LNCaP clone FGC (cell line): ENCODE measurements at regions not wholly inside any gene's neighbourhood (a gene's known extent, or its start where the extent isn't known, plus 50 kb on each side); places are given as distances from the start of the nearest gene placed in this dataset.

Experiments used
- DNase-seq: peaks from one replicate; pipeline ENCODE4 v3.0.0-alpha.2; 2011; ENCODE audit warnings: low read depth
- H3K4me3 ChIP-seq: 2 replicates; pipeline ENCODE4 v1.5.1; 2011; ENCODE audit warnings: mild to moderate bottlenecking, low read depth, low read length, control low read depth
- TF ChIP-seq, protein P1 (sequence below): IDR thresholded peaks from 2 replicates; pipeline ENCODE4 v1.5.1; 2012; ENCODE audit warnings: mild to moderate bottlenecking; ENCODE audit not compliant: control insufficient read depth, insufficient read depth; ENCODE audit errors: extremely low read depth

DNA sequence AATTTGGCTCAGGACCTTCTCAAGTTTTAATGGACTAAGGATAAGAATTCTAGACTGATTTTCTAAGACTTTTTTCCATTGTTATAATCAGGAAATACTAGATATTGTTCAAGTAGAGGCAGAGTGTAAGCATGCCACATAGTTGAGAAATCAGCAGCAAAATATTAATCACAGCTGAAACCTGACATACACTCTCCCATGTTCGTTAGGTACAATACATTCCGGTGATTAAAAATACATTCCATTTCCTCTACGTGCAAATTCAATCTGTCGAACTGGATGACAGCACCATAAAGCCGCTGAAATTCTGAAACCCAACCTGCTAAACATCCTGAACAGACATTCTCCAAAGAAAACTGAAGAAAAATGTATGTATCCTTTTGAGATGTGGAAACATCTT lies 587.6 kb upstream of the DIPK2B start:
- no peak overlapping the region for H3K4me3 ChIP-seq
- DNase-seq, result no peak
- TF ChIP-seq, protein P1, sequence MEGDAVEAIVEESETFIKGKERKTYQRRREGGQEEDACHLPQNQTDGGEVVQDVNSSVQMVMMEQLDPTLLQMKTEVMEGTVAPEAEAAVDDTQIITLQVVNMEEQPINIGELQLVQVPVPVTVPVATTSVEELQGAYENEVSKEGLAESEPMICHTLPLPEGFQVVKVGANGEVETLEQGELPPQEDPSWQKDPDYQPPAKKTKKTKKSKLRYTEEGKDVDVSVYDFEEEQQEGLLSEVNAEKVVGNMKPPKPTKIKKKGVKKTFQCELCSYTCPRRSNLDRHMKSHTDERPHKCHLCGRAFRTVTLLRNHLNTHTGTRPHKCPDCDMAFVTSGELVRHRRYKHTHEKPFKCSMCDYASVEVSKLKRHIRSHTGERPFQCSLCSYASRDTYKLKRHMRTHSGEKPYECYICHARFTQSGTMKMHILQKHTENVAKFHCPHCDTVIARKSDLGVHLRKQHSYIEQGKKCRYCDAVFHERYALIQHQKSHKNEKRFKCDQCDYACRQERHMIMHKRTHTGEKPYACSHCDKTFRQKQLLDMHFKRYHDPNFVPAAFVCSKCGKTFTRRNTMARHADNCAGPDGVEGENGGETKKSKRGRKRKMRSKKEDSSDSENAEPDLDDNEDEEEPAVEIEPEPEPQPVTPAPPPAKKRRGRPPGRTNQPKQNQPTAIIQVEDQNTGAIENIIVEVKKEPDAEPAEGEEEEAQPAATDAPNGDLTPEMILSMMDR, result no peak

DNA sequence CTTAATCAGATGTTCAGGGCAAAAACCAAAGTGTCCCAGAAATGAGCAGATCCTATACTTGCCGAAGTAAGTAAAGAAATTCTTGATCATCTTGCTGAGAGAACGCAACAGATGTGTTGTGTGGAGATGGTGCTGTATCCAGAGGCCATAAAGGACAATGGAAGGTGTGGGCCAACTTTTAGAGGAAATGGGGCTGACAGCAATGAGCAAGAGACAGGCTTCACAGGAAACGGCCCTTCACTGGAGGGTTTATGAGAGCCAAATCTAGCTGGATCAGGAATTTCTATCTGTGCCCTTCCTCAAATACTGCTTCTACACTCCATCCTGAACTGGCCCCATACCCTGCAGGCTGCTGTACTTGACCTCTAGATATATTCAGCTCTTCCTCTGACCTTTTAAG lies 583.9 kb upstream of the DIPK2B start:
- no peak for DNase-seq
- TF ChIP-seq, protein P1, result no peak
- H3K4me3 ChIP-seq, result no peak overlapping the region

DNA sequence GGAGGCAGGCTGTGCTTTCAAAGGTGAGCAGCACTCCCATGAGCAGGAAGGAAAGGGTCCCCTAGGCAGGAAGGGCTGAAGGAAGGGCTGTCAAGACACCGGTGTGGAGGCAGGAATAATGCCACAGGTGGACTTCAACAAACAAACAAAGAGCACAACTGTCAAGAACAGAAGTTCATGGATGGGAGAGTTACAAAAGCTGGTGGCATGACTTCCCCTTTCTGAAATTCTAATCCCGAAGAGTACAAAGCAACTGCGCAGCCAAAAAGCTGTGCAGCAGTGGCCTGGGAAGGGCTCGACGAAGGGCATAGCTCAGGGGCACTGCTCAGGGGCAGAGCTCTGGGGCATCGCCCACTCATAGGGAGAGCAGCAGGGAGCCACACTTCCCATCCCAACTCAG lies 582.3 kb upstream of the DIPK2B start:
- H3K4me3 ChIP-seq, result no peak overlapping the region
- TF ChIP-seq, protein P1, result no peak
- no peak for DNase-seq

DNA sequence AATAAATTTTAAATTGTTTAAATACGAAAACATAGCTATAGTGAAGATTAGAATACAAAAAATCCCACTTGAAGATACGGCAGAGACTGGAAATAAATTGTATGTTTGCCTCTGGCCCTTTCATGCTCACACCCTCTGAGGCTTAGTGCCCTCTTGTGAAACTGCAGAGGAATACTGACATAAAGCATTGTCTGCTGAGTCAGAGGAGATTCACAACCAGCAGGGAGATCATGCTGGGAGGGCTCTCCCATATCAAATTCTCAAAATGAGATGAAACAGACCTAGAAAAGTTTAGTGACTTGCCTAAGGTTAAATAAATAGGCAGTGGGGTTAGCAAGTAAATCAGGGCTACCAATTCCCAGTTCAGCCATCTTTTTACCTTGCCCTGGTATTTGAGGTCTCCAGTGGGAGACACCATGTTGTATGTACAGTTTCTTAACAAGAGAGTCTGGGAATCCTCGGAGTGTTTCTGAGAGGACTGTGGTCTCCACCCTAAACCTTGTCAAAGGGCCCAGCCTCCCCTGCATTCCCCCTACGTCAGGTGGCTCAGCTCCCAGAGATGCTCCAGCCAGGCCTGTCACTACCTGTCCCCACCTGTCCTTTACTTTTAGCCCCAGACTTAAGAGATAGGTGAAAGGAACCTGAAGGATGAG lies 581.4 kb upstream of the DIPK2B start:
- DNase-seq, result no peak
- H3K4me3 ChIP-seq, result no peak overlapping the region
- TF ChIP-seq, protein P1, result peak; percentile 32; the same call in 1 of the 2 replicates

DNA sequence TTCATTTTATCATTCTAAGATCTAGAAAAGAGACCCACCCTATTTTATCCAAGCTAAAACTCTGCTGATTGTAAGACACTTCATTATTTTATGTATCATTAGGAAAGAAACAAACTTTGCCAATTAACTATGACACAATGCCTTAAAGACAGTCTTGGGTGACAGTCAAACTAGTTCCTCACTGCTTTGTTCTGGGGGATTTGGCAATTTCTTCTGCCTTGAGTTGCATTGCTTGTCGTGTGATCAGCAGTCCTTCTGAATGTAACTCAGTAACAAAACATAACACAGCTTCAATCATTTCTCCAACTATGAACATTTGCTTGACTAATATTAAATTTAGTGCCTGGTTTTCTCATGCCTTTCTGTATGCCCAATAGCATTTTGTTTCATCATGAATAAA lies 577.9 kb upstream of the DIPK2B start:
- TF ChIP-seq, protein P1, result no peak
- no peak overlapping the region for H3K4me3 ChIP-seq
- DNase-seq, result no peak

DNA sequence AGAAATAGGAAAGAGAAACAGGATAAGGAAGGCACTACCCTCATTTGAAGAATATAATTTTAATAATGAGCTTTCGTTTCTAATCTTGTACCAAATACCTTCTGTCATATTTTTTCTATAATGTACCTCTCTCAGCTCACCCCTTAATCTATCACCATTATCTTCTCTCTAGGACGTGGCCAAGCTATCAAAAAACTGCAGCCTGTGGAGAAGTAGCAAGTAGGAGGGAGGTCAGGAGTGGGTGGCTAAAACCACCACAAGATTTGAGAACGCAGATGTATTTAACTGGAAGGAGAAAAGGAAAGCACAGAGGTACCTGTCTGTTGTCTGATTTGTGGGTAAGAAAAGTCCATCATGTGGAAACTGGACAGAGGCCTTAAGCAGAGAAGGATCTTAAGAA lies 576.7 kb upstream of the DIPK2B start:
- H3K4me3 ChIP-seq, result no peak overlapping the region

DNA sequence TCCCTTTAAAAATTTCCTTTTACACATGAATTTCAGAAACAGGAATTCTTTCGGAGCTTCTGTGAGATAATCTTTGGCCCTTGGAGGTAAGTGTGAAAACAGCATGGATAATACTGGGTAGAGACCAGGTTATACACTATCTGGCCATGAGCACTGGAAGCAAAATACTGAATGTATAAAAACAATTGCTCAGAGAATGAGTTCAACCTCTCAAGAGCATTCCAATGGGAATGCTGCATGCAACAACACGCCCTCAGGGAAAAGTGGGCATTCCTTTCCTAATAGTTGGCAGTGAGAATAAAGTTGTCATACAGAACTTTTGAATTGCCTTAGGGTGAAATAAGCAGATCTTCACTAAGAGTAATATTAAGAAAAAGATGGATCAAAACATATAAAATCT lies 574.8 kb upstream of the DIPK2B start:
- H3K4me3 ChIP-seq, result no peak overlapping the region
- TF ChIP-seq, protein P1, result no peak

More for the DNA sequence above, 576.7 kb upstream of the DIPK2B start:
- DNase-seq, result no peak
- TF ChIP-seq, protein P1, result no peak

More for the DNA sequence above, 574.8 kb upstream of the DIPK2B start:
- no peak for DNase-seq
